Fibroblast of lung (primary cell): ENCODE measurements at regions not wholly inside any gene's neighbourhood (a gene's known extent, or its start where the extent isn't known, plus 50 kb on each side); places are given as distances from the start of the nearest gene placed in this dataset.
"Not testable (repeated sequence)": the region's sequence is repeated elsewhere in the genome, so short reads cannot be mapped to it uniquely, and the experiment has no call there.

Experiments
- DNase-seq, 2 donors: peaks; one replicate each; pipeline versions ENCODE4 v3.0.0 to v3.0.0-alpha.2; 2010; ENCODE audit warnings: low read depth in 2 of 2
- H2AFZ ChIP-seq: 2 replicates; pipeline ENCODE4 v1.5.1; 2012; ENCODE audit warnings: low read length, control low read depth, inconsistent platforms
- H3K27ac ChIP-seq: 2 replicates; pipeline ENCODE4 v1.5.1; 2011; ENCODE audit warnings: low read length, control low read depth; ENCODE audit not compliant: insufficient read depth
- H3K27me3 ChIP-seq: 2 replicates; pipeline ENCODE4 v1.5.1; 2011; ENCODE audit warnings: mild to moderate bottlenecking, low read length; ENCODE audit not compliant: control insufficient read depth, insufficient read depth
- H3K36me3 ChIP-seq: 2 replicates; pipeline ENCODE4 v1.5.1; 2011; ENCODE audit warnings: low read length; ENCODE audit not compliant: control insufficient read depth, insufficient read depth
- H3K4me1 ChIP-seq: 2 replicates; pipeline ENCODE4 v1.5.1; 2011; ENCODE audit warnings: low read length; ENCODE audit not compliant: control insufficient read depth, insufficient read depth; ENCODE audit errors: extremely low read depth
- H3K4me2 ChIP-seq: 2 replicates; pipeline ENCODE4 v1.5.1; 2011; ENCODE audit warnings: low read length, control low read depth; ENCODE audit not compliant: insufficient read depth; ENCODE audit errors: extremely low read depth
- H3K4me3 ChIP-seq, 4 experiments: fragments of 200-600 bp in 1 of 4; sonication (generic) in 1 of 4; replicated peaks in 1 of 4; 2 replicates each; pipeline ENCODE4 v1.5.1; 2011 to 2016; ENCODE audit warnings: low read length in 4 of 4, low read depth in 3 of 4, mild to moderate bottlenecking in 3 of 4, control low read depth in 2 of 4, inconsistent platforms in 1 of 4, mixed read lengths in 1 of 4; ENCODE audit not compliant: insufficient read depth in 1 of 4; ENCODE audit errors: control extremely low read depth in 1 of 4
- H3K79me2 ChIP-seq: 2 replicates; pipeline ENCODE4 v1.5.1; 2012; ENCODE audit warnings: mild to moderate bottlenecking, low read length, inconsistent platforms; ENCODE audit not compliant: control insufficient read depth, insufficient read depth
- H3K9ac ChIP-seq: 2 replicates; pipeline ENCODE4 v1.5.1; 2011; ENCODE audit warnings: mild to moderate bottlenecking, low read length, control low read depth; ENCODE audit not compliant: insufficient read depth
- H3K9me3 ChIP-seq: 2 replicates; pipeline ENCODE4 v1.5.1; 2012; ENCODE audit warnings: low read depth, low read length; ENCODE audit not compliant: control insufficient read depth, insufficient read depth
- H4K20me1 ChIP-seq: 2 replicates; pipeline ENCODE4 v1.5.1; 2011; ENCODE audit warnings: low read length; ENCODE audit not compliant: control insufficient read depth, insufficient read depth; ENCODE audit errors: extremely low read depth
- CTCF ChIP-seq, 2 donors: IDR thresholded peaks in 1 of 2; conservative IDR thresholded peaks in 1 of 2; 1 replicate in 1 of 2; 2 replicates in 1 of 2; pipeline ENCODE4 v1.5.1; 2011 to 2012; ENCODE audit warnings: low read length in 2 of 2, control low read depth in 1 of 2, inconsistent platforms in 1 of 2, low read depth in 1 of 2, mild to moderate bottlenecking in 1 of 2
- EZH2 ChIP-seq: IDR thresholded peaks from 2 replicates; pipeline ENCODE4 v1.5.1; 2012; ENCODE audit warnings: low read length, control low read depth, mild to moderate bottlenecking; ENCODE audit errors: missing control alignments

- no peak overlapping the region for H3K9ac ChIP-seq
- no peak for DNase-seq
- no peak overlapping the region for H3K4me3 ChIP-seq
- no peak overlapping the region for H3K4me2 ChIP-seq
- H2AFZ ChIP-seq, result no peak overlapping the region
- H3K4me1 ChIP-seq, result no peaks in the 10 kb centered on the region
- H3K9me3 ChIP-seq, result no peaks in the 10 kb centered on the region
- no peaks in the 10 kb centered on the region for H4K20me1 ChIP-seq
- TF ChIP-seq CTCF (conservative IDR thresholded peaks at IDR 0.05 in 1 of 2, IDR thresholded peaks at IDR 0.05 in 1 of 2; ENCODE audit: low read depth in 1 of 2, low read length in 2 of 2) (no peak), EZH2 (no peak)
- H3K79me2 ChIP-seq, result no peaks in the 10 kb centered on the region
- no peaks in the 10 kb centered on the region for H3K27me3 ChIP-seq
- H3K27ac ChIP-seq, result no peak overlapping the region
- H3K36me3 ChIP-seq, result no peaks in the 10 kb centered on the region
Observed at GRCh38 chr4:112739442-112739841, 102.5 kb downstream of the LARP7 start.

- no peaks in the 10 kb centered on the region for H3K4me1 ChIP-seq
- no peak overlapping the region for H3K4me2 ChIP-seq
- no peak overlapping the region for H3K9ac ChIP-seq
- no peaks in the 10 kb centered on the region for H3K36me3 ChIP-seq
- H3K79me2 ChIP-seq, result no peaks in the 10 kb centered on the region
- H4K20me1 ChIP-seq, result no peaks in the 10 kb centered on the region
- no peak overlapping the region for H2AFZ ChIP-seq
- no peak overlapping the region for H3K27ac ChIP-seq
- H3K27me3 ChIP-seq, result no peaks in the 10 kb centered on the region
- H3K4me3 ChIP-seq, result no peak overlapping the region
- no peak for TF ChIP-seq CTCF (conservative IDR thresholded peaks at IDR 0.05 in 1 of 2, IDR thresholded peaks at IDR 0.05 in 1 of 2; ENCODE audit: low read depth in 1 of 2, low read length in 2 of 2)
- no peak for TF ChIP-seq EZH2
- DNase-seq, result no peak
- H3K9me3 ChIP-seq, result no peaks in the 10 kb centered on the region
Observed at GRCh38 chr4:112747036-112747435, 110.1 kb downstream of the LARP7 start.

DNA sequence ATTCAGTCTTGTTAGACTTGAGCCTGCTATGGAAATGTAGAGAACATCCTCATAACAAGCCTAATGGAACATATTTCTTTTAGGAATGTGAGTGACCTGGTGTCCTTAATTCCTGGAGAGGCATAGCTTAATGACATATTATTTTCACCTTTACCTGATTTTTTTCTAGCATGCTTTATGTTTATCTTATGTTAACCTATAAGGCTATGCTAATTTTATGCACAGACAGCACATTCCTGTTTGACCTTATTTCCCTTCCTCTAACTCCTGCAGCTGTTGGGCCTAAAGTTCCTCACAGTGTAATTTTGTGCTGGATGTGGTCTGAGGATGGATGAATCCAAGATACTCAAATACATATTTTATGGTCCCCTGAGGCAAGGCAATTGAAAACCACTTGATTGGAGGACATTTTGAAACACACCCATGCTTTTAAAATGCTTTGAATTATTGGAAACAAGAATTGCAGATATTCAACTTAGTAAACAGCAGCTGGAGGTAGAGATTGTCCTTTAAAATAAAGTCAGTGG lies 111.5 kb downstream of the LARP7 start:
- Histone ChIP-seq H3K9me3 (no peaks in the 10 kb centered on the region), H3K4me3 (no peak overlapping the region), H2AFZ (no peak overlapping the region), H3K79me2 (no peaks in the 10 kb centered on the region), H3K27me3 (no peaks in the 10 kb centered on the region), H3K27ac (no peak overlapping the region), H3K4me2 (no peak overlapping the region), H4K20me1 (no peaks in the 10 kb centered on the region), H3K9ac (no peak overlapping the region), H3K36me3 (no peaks in the 10 kb centered on the region), H3K4me1 (no peaks in the 10 kb centered on the region)
- no peak for DNase-seq
- TF ChIP-seq EZH2 (no peak), CTCF (conservative IDR thresholded peaks at IDR 0.05 in 1 of 2, IDR thresholded peaks at IDR 0.05 in 1 of 2; ENCODE audit: low read depth in 1 of 2, low read length in 2 of 2) (no peak)

DNA sequence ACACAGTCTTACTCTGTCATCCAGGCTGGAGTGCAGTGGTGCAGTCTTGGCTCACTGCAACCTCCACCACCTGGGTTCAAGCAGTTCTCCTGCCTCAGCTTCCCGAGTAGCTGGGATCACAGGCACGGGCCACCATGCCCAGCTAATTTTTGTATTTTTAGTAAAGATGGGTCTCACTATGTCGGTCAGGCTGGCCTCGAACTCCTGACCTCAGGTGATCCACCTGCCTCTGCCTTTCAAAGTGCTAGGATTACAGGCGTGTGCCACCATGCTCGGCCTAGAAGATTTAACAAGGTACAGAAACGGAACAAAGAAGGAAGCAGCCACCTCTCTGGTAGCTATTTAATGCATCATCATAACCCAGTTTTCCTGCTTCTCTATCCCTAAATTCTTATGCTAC lies 113.8 kb downstream of the LARP7 start:
- H3K4me2 ChIP-seq, H3K4me1 ChIP-seq, H3K36me3 ChIP-seq, H3K4me3 ChIP-seq, H2AFZ ChIP-seq, H4K20me1 ChIP-seq, H3K9ac ChIP-seq, H3K27me3 ChIP-seq, H3K9me3 ChIP-seq, H3K27ac ChIP-seq, H3K79me2 ChIP-seq, DNase-seq: not testable (repeated sequence)
